ENCODE measurements at regions not wholly inside any gene's neighbourhood (a gene's known extent, or its start where the extent isn't known, plus 50 kb on each side); places are given as distances from the start of the nearest gene placed in this dataset.
"Not testable (repeated sequence)": the region's sequence is repeated elsewhere in the genome, so short reads cannot be mapped to it uniquely, and the experiment has no call there.

DNA sequence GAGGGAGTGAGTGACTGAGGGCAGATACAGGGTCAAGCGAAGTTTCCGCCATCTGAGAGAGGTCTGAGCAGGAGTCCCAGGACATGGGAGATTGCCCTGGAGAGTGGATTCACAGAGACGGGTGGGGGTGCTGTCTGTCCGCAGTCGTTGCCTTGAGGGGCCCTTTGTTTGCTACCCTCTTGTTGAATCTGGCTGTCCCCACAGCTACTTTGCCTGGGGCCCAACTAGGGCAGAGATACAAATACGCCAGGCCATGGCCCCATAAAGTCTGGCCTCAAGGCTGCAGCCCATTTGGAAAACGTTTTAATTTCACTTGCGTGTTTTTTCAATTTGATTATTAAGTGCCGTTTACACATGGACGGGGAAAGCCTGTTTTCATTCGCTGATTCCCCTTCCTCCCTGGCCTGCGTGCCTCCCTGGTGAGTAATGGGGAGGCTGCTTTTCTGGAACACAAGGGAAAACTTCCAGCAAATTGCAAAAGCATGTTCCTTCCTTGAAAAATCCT is 134.4 kb downstream of the SMIM20 start:
- no peak for DNase-seq

DNA sequence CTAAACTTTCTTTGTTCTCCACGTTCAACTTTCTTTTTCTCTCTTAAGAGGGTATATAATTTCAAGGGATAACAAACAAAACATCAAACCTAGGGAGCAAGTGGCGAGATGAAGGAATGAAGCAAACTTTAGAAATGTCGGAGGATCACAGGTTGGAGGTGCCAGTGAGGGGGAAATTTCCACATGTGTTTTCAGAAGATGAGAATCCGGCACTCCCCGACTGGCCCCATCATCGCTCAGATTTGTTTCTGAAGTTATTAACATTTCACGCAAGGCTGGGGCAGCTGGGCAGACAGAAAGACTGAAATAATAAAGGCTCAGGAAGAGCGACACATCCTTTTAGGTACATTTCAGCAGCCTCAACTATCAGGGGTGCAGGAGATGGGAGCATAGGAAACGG is 134.9 kb downstream of the SMIM20 start:
- no peak for DNase-seq

- no peak for DNase-seq
Measured at GRCh38 chr4:26049447-26049846, 135.4 kb downstream of the SMIM20 start.

DNA sequence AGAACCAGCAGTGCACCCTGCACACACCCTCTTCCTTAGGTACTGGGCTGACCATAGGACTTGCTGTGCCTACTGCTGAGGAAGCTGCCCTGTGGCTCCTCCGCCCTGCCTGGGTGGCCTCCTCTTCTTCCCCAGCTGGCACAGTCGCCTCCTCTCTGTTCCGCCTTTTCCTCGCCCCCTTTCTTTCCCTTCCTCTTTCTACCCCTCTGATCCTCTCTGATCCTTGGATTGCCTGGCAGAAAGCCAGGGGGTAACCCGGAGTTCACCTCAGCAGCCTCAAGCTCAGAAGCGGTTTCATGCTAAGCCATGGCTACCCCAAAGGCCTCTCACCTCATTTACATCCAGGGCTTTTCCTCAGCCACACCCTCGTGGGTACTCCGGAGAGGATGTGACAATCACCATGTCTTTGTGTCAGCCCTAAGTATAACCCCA is 136.2 kb downstream of the SMIM20 start:
- no peak for DNase-seq

DNA sequence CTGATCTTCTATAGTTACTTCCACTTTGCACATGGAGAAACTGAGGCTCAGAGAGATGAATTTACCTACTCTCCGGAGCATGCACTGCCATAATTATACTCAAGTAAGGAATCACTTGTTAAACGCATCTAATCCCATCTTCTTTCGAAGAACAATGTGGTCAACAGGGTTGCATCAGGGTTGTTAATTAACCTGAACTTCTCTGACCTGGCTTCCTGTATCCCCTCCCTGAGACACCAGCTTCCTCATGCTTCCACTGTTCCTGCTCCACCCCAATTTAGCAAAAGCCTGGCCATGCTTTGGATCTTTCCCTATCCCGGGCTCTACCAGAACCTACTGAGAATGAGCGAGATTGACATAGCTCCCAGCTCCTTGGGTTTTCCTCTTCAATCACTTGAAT is 136.7 kb downstream of the SMIM20 start:
- no peak for DNase-seq

GRCh38 chr4:26051240-26051639 is 137.2 kb downstream of the SMIM20 start:
- DNase-seq, result no peak

- DNase-seq, result no peak
Measured at GRCh38 chr4:26052663-26053541, 138.9 kb downstream of the SMIM20 start.

GRCh38 chr4:26053761-26054160 is 139.7 kb downstream of the SMIM20 start:
- DNase-seq, result no peak

DNA sequence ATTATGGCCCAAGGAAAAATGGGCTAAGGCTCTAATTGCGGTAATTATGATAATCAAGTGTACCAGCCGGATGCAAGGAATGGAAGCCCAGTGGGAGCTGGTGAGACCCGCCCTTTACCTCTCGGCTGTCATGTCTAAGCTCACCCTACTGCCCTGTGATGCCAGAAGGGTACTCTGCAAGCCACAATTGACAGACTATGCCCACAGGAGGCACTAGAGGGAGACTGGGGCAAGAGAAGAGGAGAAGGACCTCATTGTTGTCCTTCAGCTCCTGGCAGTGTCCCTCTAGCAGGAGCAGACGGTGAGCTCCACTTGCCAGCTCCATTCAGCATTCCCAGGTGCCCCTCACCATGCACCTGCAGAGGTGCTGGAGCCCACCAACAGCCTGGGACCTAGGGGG is 141.8 kb downstream of the SMIM20 start:
- DNase-seq, result no peak

DNA sequence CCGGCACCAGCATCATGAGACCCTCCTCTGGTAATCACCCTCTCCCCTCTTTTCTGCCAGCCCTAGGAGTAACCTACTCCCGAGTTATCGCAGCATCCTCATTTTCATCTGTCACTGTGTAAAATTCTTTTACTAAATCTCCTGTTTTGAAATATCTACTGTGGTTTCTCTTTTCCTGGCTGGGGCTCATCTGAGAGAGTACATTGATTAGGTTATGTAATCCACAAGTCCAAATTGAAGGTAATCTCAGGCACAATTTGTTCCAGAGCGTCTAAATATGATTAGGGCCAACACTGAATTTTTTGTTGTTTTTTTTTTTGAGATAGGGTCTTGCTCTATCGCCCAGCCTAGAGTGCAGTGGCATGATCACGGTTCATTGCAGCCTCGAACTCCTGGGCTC is 142.4 kb downstream of the SMIM20 start:
- no peak for DNase-seq

DNA sequence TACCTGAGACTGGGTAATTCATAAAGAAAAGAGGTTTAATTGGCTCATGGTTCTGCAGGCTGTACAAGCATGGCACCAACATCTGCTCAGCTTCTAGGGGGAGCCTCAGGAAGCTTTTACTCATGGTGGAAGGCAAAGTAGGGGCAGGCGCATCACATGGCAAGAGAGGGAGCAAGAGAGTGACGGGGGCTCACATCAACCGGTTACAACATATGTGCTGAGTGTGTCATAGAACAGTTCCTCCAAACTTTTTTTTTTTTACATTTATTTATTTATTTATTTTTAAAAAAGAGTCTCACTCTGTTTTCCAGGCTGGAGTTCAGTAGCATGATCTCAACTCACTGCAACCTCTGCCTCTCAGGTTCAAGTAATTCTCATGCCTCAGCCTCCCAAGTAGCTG is 143.8 kb downstream of the SMIM20 start:
- not testable (repeated sequence) for DNase-seq

DNA sequence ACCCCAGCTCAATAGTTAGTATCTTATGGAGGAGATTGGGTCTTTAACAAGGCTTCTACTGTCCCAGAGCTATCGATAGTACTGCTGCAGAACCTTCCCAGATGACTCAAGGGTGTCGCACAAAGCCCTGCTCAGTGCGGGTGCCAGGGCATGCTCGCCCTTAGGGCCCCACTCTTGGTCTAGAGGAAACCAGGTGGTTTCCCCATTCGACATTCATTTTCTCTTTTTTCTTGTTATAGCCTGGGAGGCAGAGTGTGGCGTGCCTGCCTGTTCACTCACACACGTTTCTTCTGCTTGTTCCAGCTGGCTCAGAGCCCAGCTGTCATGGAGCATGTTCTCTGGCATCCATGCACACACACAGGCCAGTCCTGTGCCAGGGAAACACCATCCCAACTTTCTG is 144.5 kb downstream of the SMIM20 start:
- DNase-seq, result peak; percentile 81

- DNase-seq, result no peak
Measured at GRCh38 chr4:26059391-26060154, 145.6 kb downstream of the SMIM20 start.

DNA sequence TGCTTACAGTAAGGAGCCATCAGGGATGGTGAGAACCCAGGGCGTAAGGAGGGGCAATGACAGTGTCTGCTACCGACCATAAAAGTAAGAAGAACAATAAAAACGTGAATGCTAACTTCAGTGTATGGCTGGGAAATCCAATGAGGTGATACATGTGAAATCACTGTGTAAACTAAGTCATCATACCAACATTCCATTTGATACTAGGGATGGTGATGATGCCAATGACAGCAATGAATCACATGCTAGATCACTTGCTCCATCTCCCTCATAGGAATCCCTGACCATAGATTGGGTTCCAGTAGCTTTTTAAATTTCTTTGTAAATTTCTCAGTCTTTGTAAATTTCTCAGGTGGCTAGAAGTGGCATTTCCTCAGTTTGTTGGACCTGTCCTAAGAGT is 146.3 kb downstream of the SMIM20 start:
- DNase-seq, result no peak

DNA sequence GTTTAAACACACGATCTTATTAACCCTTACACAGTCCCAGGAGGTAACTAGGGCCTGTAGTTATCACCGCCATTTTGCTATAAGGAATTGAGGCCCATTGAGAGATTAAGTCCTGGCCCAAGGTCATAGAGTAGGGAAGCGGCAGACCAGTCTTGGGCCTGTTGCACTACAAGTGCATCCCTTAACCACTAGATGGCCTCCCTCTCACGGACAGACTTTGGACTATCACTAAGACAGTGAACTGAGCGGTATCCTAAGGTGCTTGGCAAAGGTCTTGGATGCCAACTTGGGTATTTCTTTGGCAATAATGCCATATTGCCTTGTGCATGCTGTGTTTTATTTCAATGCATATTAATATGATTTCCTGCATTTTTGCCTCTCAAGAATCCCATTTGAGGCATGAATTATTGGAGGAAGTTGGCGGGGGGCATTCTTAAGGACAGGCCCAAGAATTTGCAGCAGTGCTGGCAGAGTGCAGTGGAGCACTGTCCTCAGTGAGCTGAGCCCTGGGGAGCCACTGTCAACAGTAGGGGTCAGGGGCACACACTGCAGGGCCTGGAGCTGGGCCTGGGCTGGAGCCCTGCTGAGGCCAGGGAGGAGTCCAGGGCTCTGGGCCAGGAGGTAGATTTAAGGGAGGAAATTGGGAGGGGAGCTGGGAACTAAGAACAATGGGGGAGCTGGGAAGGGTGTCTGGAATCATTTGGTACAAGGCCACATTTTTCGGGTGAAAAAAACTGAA is 147.4 kb downstream of the SMIM20 start:
- peak; percentile 28 for DNase-seq

GRCh38 chr4:26062215-26062614 is 148.2 kb downstream of the SMIM20 start:
- DNase-seq, result no peak

DNA sequence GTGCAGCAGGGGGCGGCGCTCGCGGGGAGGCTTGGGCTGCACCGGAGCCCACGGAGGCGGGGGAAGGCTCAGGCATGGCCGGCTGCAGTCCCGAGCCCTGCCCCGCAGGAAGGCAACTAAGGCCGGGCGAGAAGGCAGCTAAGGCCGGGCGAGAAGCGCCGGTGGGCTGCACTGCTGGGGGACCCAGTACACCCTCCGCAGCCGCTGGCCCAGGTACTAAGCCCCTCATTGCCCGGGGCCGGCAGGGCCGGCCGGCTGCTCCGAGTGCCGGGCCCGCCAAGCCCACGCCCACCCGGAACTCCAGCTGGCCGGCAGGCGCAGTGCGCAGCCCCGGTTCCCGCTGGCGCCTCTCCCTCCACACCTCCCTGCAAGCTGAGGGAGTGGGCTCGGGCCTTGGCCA is 150.0 kb downstream of the SMIM20 start:
- not testable (repeated sequence) for DNase-seq

DNA sequence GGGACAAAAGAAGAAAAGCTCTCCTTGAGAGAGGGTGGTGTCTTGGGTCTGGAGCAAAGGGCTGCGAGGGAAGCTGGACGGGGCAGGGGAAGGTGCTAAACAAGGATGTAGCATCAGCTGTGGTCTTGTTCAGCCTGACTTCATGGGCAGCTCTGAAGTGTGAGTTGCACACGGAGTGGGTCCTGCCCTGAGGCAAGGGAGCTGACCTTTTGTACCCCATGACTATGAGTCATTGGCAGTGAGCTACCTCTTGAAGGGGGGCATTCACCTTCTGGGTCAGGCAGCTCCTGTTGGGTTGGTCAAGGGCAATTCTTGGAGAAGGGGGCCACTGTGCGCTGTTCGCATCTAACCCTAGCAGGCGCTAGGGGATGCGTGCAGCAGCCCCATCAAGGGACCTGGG is 151.8 kb downstream of the SMIM20 start:
- DNase-seq, result no peak

GRCh38 chr4:26067035-26067434 is 153.0 kb downstream of the SMIM20 start:
- no peak for DNase-seq

- no peak for DNase-seq
Measured at GRCh38 chr4:26069218-26069617, 155.2 kb downstream of the SMIM20 start.

DNA sequence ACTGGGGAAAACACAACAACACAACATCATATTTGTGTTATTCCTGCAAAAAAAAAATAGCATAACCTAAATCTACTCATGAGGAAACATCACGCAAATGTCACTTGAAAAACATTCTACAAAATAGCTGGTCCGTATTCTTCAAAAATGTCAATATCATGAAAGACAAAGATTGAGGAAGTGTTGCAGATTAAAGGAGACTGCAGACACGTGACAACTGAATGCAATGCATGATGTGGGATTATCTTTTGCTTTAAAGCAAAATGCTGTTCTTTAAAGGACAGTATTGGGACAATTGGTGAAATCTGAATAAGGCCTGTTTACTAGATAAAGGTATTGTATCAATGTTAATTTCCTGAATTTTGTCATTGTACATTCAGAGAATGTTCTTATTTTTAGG is 157.7 kb downstream of the SMIM20 start:
- no peak for DNase-seq

DNA sequence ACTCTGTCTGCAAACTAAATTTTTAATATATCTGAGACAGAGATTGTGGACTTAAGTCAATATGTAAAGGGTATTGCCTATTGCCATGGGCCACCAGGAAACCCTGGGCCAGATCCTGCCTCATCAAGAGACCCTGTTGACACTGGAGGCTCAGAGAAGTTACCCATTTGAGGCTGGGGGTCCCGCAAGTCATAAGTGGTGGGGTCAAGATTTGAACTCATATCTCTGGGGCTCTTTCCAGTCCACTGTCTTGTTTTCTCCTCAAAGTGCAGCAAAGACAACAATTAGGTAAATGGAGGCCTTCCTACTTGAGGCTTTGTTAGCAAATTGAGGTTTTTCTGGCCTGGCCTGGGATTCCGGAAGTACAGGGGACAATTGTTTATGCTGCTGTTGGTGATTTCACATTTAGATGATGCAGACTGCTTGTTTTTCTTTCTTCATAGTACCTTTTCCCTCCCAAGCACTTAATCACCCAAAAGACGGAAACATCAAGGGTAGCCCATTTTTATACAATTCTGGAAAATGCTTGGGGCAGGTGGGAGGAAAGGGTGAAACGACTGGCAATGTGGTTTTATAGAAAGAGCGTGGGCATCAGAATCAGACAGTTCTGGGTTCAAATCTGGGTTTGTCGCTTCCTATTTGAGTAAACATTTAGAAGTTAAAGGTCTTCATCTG is 160.0 kb downstream of the SMIM20 start:
- peak; percentile 49 for DNase-seq
